ENCODE measurements at regions not wholly inside any gene's neighbourhood (a gene's known extent, or its start where the extent isn't known, plus 50 kb on each side); places are given as distances from the start of the nearest gene placed in this dataset.

GRCh38 chr5:88388476-88389337 is 120.1 kb upstream of the TMEM161B start:
- TF ChIP-seq GATA2 (IDR thresholded peaks at IDR 0.05; ENCODE audit: low read depth, low read length), result no peak
- TF ChIP-seq GATA3 (IDR thresholded peaks at IDR 0.05; ENCODE audit: low read depth, low read length), result no peak
